Hematopoietic multipotent progenitor cell treated with erythropoietin and hydrocortisone succinate and interleukin-3 and kit ligand, for 4 days (in vitro differentiated cells): ENCODE measurements at regions not wholly inside any gene's neighbourhood (a gene's known extent, or its start where the extent isn't known, plus 50 kb on each side); places are given as distances from the start of the nearest gene placed in this dataset.
"Not testable (repeated sequence)": the region's sequence is repeated elsewhere in the genome, so short reads cannot be mapped to it uniquely, and the experiment has no call there.

ENCODE experiments used
- DNase-seq: peaks from one replicate; pipeline ENCODE4 v3.0.0-alpha.2; 2015

DNA sequence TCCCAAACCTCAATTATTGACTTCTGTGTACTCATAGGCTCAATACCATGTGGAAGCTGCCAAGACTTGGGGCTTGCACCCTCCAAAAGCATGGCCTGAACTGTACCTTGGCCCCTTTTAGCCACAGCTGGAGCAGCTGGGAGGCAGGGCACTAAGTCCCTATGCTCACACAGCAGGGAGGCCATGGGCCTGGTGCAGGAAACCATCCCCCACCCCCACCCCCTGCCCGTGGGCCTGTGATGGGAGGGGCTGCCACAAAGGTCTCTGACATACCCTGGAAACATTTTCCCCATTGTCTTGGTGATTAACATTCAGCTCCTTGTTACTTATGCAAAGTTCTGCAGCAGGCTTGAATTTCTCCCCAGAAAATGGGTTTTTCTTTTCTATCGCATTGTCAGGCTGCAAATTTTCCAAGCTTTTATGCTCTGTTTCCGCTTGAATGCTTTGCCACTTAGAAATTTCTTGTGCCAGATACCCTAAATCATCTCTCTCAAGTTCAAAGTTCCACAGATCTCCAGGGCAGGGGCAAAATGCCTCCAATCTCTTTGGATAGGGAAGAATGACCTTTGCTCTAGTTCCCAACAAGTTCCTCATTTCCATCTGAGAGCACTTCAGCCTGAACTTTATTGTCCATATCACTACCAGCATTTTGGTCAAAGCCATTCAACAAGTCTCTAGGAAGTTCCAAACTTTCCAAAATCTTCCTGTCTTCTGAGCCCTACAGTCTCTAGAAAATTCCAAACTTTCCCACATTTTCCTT is 141.8 kb downstream of the AHR start:
- DNase-seq = not testable (repeated sequence)

GRCh38 chr7:17440831-17441230 is 142.4 kb downstream of the AHR start:
- DNase-seq = no peak

- DNase-seq = peak; percentile 5
Observed at GRCh38 chr7:17441557-17441956, 143.1 kb downstream of the AHR start.

DNA sequence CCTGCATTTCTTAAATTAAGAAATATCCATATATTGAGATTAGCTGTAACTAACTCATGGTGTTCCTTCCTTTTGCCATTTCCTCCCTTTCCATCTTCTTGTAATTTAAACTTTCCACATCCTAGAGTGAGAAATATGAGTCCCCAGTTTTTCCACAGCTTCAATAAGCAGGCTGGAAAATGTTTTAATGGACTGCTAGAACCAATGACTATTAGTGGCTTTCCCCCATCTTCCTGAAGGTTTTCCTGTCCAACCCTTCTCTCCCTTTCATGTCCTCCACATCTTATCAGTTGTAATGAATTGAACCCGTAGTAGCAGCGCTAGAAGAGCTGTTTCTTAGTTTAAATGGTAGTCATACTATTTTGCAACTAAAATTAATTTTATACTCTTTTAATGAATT is 145.7 kb downstream of the AHR start:
- DNase-seq = no peak

DNA sequence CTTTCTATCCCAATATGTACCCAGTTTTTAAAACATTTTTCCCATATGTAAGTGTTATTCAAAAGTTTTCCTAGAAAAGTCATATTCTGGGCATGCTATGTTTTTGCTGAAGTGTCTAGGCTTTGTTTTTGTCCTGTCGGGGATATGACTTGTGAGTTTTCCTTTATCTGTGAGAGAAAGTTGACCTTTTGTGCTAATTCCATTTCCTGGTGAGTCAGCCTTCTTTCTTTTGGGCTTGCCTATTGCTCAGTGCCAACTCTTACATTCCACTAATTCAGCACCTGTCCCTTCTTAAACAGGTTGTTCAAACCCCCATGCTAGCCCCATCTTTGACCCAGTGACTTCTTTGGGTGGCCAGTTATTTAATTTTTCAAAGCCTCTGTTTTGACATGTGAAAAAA is 146.2 kb downstream of the AHR start:
- DNase-seq = peak; percentile 10

- peak; percentile 8 for DNase-seq
Observed at GRCh38 chr7:17446340-17446739, 147.9 kb downstream of the AHR start.

DNA sequence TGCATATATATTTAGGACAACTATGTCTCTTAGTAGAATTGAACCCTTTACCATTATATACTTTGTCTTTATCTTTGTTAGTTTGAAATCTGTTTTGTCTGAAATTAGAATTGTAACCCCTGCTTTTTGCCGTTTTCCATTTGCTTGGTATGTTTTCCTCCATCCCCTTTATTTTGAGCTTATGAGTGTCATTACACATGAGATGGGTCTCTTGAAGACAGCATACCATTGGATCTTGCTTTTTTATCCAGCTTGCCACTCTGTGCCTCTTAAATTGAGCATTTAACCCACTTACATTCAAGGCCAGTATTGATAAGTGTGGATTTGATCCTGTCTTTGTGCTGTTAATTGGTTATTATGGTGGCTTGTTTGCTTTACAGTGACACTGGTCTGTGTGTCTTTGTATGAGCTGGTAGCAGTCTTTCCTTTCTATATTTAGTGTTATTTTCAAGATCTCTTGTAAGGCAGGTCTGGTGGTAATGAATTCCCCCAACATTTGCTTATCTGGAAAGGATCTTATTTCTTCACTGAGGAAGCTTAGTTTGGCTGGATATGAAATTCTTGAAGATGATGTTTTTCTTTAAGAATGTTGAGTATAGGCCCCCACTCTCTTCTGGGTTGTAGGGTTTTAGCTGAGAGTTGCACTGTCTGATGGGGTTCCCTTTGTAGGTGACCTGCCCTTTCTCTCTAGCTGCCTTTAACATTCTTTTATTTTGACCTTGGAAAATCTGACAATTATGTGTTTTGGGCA is 149.5 kb downstream of the AHR start:
- no peak for DNase-seq

DNA sequence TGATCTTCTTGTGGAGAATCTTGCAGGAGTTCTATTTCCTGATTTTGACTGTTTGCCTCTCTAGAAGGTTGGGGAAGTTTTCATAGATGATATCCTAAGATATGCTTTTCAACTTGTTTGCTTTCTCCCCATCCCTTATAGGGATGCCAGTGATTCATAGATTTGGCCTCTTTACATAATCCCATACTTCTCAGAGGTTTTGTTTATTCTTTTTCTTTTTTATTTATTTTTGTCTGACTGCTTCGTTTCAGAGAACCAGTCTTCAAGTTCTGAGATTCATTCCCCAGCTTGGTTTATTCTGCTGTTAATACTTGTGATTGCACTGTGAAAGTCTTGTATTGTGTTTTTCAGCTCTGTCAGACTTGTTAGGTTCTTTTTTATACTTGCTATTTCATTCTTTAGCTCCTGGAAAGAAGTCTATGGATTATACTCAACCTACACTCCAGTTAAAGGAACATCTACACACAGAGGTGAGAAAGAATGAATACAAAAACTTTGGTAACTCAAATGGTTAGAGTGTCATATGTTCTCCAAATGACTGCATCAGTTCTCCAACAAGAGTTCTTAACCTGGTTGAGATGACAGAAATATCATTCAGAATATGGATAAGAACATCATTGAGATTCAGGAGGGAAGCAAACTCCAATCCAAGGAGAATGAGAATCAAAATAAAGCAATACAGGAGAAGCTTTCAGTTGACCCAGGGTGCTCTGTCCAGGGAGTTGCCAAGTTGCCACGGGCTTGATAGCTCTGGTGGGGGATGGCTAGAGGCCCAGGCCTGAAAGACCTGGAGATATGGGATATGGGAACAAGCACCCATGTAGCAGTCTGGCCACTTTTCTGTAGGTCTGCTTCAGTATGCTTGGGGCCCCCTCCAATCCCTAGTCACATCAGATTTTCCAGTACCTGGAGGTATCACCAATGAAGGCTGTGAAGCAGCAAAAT is 150.3 kb downstream of the AHR start:
- no peak for DNase-seq

DNA sequence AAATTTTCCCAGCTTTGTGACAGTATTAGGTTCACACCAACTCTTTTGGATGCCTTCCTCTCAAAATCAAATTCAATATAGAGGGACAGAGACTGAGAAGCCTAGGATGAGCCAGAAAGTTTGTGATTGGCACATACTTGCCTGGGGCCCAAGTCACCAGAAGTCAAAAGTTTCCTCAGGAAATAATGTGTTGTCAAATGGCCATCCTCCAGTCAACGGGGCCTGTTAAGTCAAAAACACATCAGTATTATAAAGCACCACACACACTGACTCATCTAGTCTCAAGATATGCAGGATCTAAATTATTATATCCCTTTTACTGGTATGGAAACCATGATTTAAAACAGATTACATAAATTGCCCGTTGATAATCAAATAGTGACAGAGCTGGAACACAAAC is 158.1 kb downstream of the AHR start:
- DNase-seq = no peak

DNA sequence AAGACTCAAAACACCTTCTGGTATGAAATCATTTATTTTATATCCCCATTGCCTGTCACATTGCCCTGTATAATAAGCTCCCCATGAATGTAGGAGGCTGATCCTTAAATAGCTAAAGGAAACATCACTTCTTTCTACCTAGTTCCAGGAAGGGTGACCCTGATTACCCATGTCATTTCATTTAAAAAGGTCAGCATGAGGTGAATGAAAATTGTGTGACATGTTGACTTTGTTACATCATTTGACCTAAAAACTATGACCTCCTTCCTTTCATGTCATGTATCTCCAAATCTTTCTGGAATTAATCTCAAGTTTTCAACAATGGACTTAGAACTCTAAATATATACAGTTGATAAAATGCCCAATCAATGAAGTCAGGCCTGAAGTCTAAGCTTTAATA is 161.5 kb downstream of the AHR start:
- DNase-seq = no peak

DNA sequence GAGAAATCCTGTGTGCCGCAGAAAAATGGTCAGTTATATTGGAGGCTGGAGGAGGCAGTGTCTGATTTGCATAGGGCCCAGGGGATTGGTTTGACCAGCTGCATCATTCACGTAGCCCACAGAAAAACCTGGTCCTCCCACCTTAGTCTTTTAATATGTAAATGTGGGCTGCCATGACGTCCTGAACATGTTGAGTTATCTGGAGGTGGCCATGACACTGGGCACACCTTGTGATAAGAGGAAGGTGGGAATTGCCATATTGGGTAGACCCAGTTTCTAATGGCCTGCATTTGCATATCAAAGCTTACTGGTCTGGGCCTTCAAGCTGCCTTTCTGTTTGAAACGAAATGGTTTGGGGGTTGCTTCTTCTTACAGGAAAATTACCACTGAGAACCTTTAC is 162.2 kb downstream of the AHR start:
- no peak for DNase-seq

DNA sequence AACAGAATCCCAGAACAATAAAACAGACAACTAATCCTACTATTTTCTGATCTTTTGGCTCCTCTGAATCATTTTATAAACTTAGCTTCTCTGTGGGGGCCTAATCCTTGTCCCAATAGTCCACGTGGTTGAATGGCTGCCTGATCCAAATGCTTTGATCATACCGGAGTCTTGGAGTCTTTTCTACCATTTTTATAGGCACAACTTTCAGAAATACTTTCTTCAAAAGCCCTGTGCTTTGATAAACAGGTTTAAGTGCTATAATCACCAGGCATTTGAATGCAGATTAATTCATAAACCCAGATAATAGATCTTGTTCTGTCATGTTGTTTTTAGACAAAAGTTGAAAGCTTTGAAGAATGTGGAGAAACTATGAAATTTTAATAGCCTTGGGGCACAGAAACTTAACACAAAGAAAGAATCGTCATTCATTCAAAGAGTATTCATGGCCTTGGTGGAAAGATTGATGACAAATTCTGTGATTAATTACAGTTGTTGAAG is 163.7 kb downstream of the AHR start:
- no peak for DNase-seq

GRCh38 chr7:17463511-17464085 is 165.1 kb downstream of the AHR start:
- DNase-seq = peak; percentile 40

DNA sequence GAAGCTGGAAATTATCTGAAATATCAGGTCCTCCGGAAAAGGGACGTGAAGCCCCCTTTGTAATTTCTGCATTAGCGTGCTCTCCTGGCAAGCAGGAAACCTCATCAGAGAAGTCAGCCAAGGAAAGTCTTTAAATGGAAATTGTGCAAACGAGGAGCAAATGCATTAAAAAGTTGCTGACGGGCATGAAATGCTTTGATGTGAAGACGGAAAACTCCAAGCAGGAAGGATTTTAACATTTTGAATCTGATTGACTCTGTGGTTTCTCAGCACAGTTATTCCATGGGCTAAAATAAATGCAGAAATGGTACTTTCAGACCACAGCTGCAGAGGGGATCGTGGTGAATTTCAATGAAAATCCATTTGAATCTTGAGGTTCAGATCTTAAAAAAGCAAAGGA is 167.8 kb downstream of the AHR start:
- no peak for DNase-seq

DNA sequence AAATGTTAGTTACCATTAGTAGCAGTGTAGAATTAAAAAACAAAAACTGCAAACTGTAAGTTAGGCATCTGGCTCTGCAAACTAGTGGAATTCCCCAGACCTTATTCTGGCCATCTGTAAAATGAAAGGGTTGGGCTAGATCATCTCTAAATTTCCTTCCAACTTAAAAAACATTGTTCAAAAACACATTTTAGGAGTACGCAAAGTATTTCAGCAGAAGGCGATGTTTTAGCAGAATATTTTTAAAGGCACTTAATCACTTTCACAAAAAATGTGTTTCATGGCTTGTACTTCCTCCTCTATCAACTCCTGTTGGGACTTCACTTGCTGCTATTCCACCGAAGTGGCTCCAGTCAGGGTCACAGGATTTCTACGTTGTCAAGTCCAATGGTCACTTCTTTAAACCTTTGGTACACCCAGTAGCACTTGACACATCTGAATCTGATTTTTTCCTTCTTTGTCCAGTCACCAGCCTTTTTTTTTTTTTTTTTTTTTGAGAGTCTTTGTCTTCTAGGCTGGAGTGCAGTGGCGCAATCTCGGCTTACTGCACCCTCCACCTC is 169.0 kb downstream of the AHR start:
- DNase-seq = no peak

DNA sequence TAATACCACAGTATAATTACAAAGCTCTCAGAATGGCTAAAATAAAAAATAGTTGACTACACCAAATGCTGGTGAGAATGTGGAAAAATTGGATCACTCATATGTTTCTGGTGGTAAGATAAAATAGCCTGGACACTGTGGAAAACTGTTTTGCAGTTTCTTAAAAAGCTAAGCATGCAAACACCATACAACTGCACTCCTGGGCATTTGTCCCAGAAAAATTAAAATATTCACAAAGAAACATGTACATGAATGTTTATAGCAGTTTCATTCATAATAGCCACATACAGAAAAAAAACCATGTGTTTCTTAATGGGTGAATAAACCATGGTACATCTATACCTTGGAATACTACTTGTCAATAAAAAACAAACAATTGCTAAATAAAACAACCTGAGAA is 172.9 kb downstream of the AHR start:
- DNase-seq = no peak

GRCh38 chr7:17472518-17472917 is 174.1 kb downstream of the AHR start:
- no peak for DNase-seq

- DNase-seq = no peak
Observed at GRCh38 chr7:17472939-17473338, 174.5 kb downstream of the AHR start.

DNA sequence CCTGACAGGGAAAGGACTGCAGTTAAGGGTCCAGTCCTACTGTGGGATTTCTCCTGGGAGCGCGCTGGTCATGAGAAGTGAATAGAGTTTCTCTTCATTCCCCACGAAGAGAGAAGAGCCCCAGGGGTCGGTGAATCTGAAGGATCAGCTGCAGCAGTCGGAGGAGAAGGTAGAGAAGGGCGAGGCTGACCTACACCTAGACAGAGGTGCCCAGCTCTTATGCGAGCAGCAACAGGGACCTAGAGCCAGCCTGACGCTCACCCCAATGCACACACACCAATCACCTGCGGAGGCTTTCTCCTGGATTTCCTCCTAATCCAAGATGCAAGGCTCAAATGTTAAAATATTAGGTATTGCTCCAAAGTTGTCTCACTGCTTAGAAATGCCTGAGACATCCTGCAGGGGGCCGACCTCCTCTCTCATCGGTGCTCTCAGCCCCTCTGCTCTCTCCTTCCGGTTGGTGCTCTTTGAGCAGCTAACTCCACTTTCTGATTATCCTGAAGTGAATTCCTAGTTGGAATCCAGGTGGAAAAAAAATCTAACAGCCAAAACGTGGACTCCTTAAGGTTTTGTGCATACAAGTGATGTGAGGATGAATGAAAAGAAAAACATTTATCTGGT is 176.4 kb downstream of the AHR start:
- peak; percentile 14 for DNase-seq

- DNase-seq = no peak
Observed at GRCh38 chr7:17477182-17477581, 178.7 kb downstream of the AHR start.

GRCh38 chr7:17481118-17481517 is 182.7 kb downstream of the AHR start:
- DNase-seq = no peak

GRCh38 chr7:17485368-17485767 is 186.9 kb downstream of the AHR start:
- DNase-seq = no peak
